ENCODE measurements at regions not wholly inside any gene's neighbourhood (a gene's known extent, or its start where the extent isn't known, plus 50 kb on each side); places are given as distances from the start of the nearest gene placed in this dataset.

DNA sequence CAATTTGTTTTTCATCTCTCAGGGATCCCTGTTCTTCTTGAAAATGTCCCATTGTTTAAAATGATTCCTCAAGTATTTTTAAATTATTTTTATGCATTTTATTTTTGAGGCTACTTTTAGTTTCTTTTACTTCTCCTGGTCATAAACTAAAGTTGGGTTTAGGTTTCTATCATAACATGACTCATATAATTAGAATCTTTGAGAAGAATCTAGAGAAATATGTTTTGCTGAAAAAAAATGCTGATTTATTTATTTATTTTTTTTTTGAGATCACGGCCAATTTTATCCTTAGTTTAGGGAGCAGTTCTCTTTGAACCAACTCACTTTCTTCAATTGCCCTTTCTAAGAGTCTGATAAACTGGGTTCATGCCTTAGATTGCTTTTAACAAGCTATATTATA is 1157.1 kb downstream of the BCL11B start:
- H3K4me3 ChIP-seq = no peak overlapping the region
- 69 to 94% methylated on average over 1 of the region's 1 CpG for WGBS, 2 donors
- DNase-seq (no peak), ATAC-seq (ENCODE audit: insufficient read depth, low FRiP score) (no peak)
- H3K9me3 ChIP-seq (ENCODE audit: control insufficient read depth in 4 of 4, insufficient read depth in 3 of 4, low read length in 3 of 4) = peaks cover 0 to 4% (median 0%) of the 10 kb centered on the region in 4 donors
- H3K4me1 ChIP-seq (ENCODE audit: control insufficient read depth in 5 of 5, insufficient read depth in 5 of 5, low read length in 5 of 5) = no peaks in the 10 kb centered on the region
- no peak overlapping the region for H3K27ac ChIP-seq (ENCODE audit: low read depth in 1 of 2, low read length in 1 of 2)
- TF ChIP-seq CTCF (IDR thresholded peaks at IDR 0.05; ENCODE audit: control extremely low read depth, extremely low read depth) = no peak
- no peak overlapping the region for H3K9ac ChIP-seq (ENCODE audit: insufficient read depth in 1 of 2, low read length in 2 of 2)
- H3K27me3 ChIP-seq (ENCODE audit: control insufficient read depth in 3 of 3, insufficient read depth in 3 of 3, low read length in 2 of 3) = no peaks in the 10 kb centered on the region
- H3K36me3 ChIP-seq (ENCODE audit: control insufficient read depth in 4 of 4, insufficient read depth in 4 of 4, low read length in 4 of 4) = no peaks in the 10 kb centered on the region

DNA sequence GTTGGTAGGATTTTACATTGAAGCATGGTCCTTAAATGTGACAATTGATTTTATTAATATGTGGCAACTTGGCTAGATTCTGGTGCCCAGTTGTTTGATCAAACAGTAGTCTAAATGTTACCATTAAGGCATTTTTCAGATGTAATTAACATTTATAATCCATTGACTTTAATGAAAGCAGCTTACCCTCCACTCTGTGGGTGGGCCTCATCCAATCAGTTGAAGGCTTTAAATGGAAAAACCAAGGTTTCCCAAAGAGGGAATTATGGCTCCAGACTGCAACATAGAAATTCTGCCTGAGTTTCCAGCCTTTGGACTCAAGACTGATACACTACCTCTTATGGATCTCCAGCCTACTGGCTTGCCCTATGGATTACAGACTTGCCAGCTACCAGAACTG is 1153.2 kb downstream of the BCL11B start:
- TF ChIP-seq CTCF (IDR thresholded peaks at IDR 0.05; ENCODE audit: control extremely low read depth, extremely low read depth) = no peak
- ATAC-seq (ENCODE audit: insufficient read depth, low FRiP score) = no peak

GRCh38 chr14:98119739-98120138 is 1152.3 kb downstream of the BCL11B start:
- no peak for ATAC-seq (ENCODE audit: insufficient read depth, low FRiP score)
- H3K4me3 ChIP-seq = no peak overlapping the region
- H3K27me3 ChIP-seq (ENCODE audit: control insufficient read depth in 3 of 3, insufficient read depth in 3 of 3, low read length in 2 of 3) = no peaks in the 10 kb centered on the region
- no peak overlapping the region for H3K9ac ChIP-seq (ENCODE audit: insufficient read depth in 1 of 2, low read length in 2 of 2)
- peaks cover 0 to 7% (median 0%) of the 10 kb centered on the region in 4 donors for H3K9me3 ChIP-seq (ENCODE audit: control insufficient read depth in 4 of 4, insufficient read depth in 3 of 4, low read length in 3 of 4)
- no peak for TF ChIP-seq CTCF (IDR thresholded peaks at IDR 0.05; ENCODE audit: control extremely low read depth, extremely low read depth)
- H3K36me3 ChIP-seq (ENCODE audit: control insufficient read depth in 4 of 4, insufficient read depth in 4 of 4, low read length in 4 of 4) = no peaks in the 10 kb centered on the region
- H3K27ac ChIP-seq (ENCODE audit: low read depth in 1 of 2, low read length in 1 of 2) = no peak overlapping the region
- H3K4me1 ChIP-seq (ENCODE audit: control insufficient read depth in 5 of 5, insufficient read depth in 5 of 5, low read length in 5 of 5) = no peaks in the 10 kb centered on the region
- 93 to 95% methylated on average over 4 of the region's 4 CpGs for WGBS, 2 donors
- DNase-seq = no peak

More for the DNA sequence above, 1153.2 kb downstream of the BCL11B start:
- Histone ChIP-seq H3K36me3 (ENCODE audit: control insufficient read depth in 4 of 4, insufficient read depth in 4 of 4, low read length in 4 of 4) (no peaks in the 10 kb centered on the region), H3K4me3 (no peak overlapping the region), H3K9me3 (ENCODE audit: control insufficient read depth in 4 of 4, insufficient read depth in 3 of 4, low read length in 3 of 4) (peaks cover 0 to 6% (median 0%) of the 10 kb centered on the region in 4 donors), H3K4me1 (ENCODE audit: control insufficient read depth in 5 of 5, insufficient read depth in 5 of 5, low read length in 5 of 5) (no peaks in the 10 kb centered on the region), H3K9ac (ENCODE audit: insufficient read depth in 1 of 2, low read length in 2 of 2) (no peak overlapping the region), H3K27me3 (ENCODE audit: control insufficient read depth in 3 of 3, insufficient read depth in 3 of 3, low read length in 2 of 3) (no peaks in the 10 kb centered on the region), H3K27ac (ENCODE audit: low read depth in 1 of 2, low read length in 1 of 2) (no peak overlapping the region)
- DNase-seq = no peak

DNA sequence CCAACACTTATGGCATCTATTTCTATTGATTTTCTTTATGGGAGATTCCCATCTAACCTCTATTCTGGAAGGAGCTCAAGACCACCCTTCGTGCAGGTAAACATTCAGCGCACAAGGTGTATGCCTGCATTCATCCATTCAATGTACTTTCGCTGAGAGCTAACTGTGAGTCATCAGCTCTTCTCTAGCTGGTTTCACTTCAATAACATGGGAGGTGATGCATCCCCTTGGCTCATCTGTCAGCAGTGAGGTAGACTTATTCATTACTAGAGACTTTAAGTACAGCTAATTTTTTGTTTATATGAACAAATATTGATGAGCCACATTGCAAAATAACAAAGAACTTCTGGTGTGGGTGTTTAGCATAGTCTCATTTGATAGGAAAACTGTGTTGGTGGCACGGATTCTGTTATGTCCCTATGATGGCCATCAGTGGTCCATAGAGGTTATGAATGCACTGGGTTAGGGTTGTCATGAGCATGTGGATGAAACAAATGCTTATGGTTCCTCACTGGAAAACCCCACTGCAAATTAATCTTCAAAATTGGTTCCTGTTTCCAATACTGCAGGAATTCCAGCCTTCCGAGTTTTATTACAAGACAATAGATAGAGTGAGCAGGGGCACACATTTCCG is 1151.0 kb downstream of the BCL11B start:
- H3K36me3 ChIP-seq (ENCODE audit: control insufficient read depth in 4 of 4, insufficient read depth in 4 of 4, low read length in 4 of 4) = no peaks in the 10 kb centered on the region
- H3K4me3 ChIP-seq = no peak overlapping the region
- ATAC-seq (ENCODE audit: insufficient read depth, low FRiP score) = no peak
- no peak for TF ChIP-seq CTCF (IDR thresholded peaks at IDR 0.05; ENCODE audit: control extremely low read depth, extremely low read depth)
- no peaks in the 10 kb centered on the region for H3K27me3 ChIP-seq (ENCODE audit: control insufficient read depth in 3 of 3, insufficient read depth in 3 of 3, low read length in 2 of 3)
- no peak overlapping the region for H3K9ac ChIP-seq (ENCODE audit: insufficient read depth in 1 of 2, low read length in 2 of 2)
- no peak for DNase-seq
- no peak overlapping the region for H3K27ac ChIP-seq (ENCODE audit: low read depth in 1 of 2, low read length in 1 of 2)
- H3K4me1 ChIP-seq (ENCODE audit: control insufficient read depth in 5 of 5, insufficient read depth in 5 of 5, low read length in 5 of 5) = no peaks in the 10 kb centered on the region
- WGBS, 2 donors = 87 to 89% methylated on average over 6 of the region's 6 CpGs
- peaks cover 0 to 9% (median 3%) of the 10 kb centered on the region in 4 donors for H3K9me3 ChIP-seq (ENCODE audit: control insufficient read depth in 4 of 4, insufficient read depth in 3 of 4, low read length in 3 of 4)

Measured in lung (tissue), 11 donors.